ENCODE measurements at regions not wholly inside any gene's neighbourhood (a gene's known extent, or its start where the extent isn't known, plus 50 kb on each side); places are given as distances from the start of the nearest gene placed in this dataset.

DNA sequence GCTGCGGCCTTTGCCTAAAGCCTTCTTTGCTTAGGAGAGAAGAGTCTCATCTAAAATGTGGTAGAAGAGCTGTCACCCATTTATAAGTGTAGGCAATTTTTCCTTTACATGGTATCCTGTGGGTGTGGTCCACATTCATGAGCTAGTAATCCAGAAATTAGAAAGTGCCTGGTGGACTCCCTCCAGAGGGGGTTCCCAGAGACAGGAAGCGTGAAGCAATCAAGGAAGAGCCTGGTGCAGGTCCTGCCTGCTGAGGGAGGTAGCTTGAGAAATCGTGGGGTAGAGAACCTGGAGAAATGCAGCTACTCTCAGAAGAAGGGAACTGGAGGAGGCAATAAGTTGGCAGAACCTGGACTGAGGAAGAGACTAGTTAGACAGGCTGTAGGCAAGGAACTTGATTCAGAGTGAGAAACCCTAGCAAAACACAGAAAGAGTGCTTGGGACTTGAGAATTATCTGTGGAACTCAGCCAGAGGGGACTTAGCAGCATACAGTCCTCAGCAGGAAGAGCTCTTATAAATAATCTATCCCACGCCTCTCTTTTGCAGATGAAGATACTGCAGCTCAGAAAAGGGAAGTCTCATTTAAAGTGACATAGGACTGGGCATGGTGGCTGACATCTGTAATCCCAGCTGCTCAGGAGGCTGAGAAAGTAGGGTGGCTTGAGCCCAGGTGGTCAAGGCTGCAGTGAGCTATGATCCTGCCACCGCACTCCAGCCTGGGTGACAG, 182.4 kb upstream of the CCND2 start:
- TF ChIP-seq CTCF (IDR thresholded peaks at IDR 0.05): no peak
- no peak for TF ChIP-seq POLR2A (IDR thresholded peaks at IDR 0.05)
